ENCODE measurements at regions not wholly inside any gene's neighbourhood (a gene's known extent, or its start where the extent isn't known, plus 50 kb on each side); places are given as distances from the start of the nearest gene placed in this dataset.

- FAIRE-seq: no peak
- Histone ChIP-seq H3K4me1 (ENCODE audit: control insufficient read depth, extremely low read depth, insufficient read depth, low read length) (no peaks in the 10 kb centered on the region), H3K36me3 (ENCODE audit: control insufficient read depth in 2 of 2, extremely low read depth in 1 of 2, insufficient read depth in 2 of 2, low read length in 2 of 2) (no peaks in the 10 kb centered on the region), H4K20me1 (ENCODE audit: control insufficient read depth, extremely low read depth, insufficient read depth, low read length) (no peaks in the 10 kb centered on the region), H3K9ac (ENCODE audit: control insufficient read depth, extremely low read depth, insufficient read depth, low read length) (no peak overlapping the region), H3K79me2 (ENCODE audit: control insufficient read depth, insufficient read depth, low read length) (no peaks in the 10 kb centered on the region), H2AFZ (ENCODE audit: control insufficient read depth, low read length) (no peak overlapping the region), H3K9me3 (ENCODE audit: control insufficient read depth, low read depth, low read length) (no peaks in the 10 kb centered on the region), H3K9me1 (ENCODE audit: control insufficient read depth, extremely low read depth, insufficient read depth, low read length) (no peaks in the 10 kb centered on the region), H3K4me3 (ENCODE audit: control insufficient read depth in 2 of 3, extremely low read depth in 1 of 3, insufficient read depth in 2 of 3, low read depth in 1 of 3, low read length in 3 of 3) (no peak overlapping the region), H3K27me3 (ENCODE audit: control insufficient read depth, extremely low read depth, insufficient read depth, low read length) (no peaks in the 10 kb centered on the region), H3K4me2 (ENCODE audit: control insufficient read depth, extremely low read depth, insufficient read depth, low read depth, low read length) (no peak overlapping the region), H3K27ac (ENCODE audit: control insufficient read depth, insufficient read depth, low read length) (no peak overlapping the region)
- dilution Hi-C loops (cut with MboI; ENCODE audit: extremely low pct_ligation_motif_present, low sequenced_read_pairs): no loop called here
- no peak for TF ChIP-seq EZH2 (IDR thresholded peaks at IDR 0.05; ENCODE audit: low read length)
- TF ChIP-seq, protein P1, sequence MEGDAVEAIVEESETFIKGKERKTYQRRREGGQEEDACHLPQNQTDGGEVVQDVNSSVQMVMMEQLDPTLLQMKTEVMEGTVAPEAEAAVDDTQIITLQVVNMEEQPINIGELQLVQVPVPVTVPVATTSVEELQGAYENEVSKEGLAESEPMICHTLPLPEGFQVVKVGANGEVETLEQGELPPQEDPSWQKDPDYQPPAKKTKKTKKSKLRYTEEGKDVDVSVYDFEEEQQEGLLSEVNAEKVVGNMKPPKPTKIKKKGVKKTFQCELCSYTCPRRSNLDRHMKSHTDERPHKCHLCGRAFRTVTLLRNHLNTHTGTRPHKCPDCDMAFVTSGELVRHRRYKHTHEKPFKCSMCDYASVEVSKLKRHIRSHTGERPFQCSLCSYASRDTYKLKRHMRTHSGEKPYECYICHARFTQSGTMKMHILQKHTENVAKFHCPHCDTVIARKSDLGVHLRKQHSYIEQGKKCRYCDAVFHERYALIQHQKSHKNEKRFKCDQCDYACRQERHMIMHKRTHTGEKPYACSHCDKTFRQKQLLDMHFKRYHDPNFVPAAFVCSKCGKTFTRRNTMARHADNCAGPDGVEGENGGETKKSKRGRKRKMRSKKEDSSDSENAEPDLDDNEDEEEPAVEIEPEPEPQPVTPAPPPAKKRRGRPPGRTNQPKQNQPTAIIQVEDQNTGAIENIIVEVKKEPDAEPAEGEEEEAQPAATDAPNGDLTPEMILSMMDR (optimal IDR thresholded peaks at IDR 0.05 in 1 of 3, IDR thresholded peaks at IDR 0.05 in 1 of 3, conservative IDR thresholded peaks at IDR 0.05 in 1 of 3; ENCODE audit: extremely low read depth in 1 of 3, insufficient read depth in 2 of 3, low read length in 3 of 3): no peak
- DNase-seq (ENCODE audit: low read depth, low spot score): no peak
Measured at GRCh38 chr5:84885485-84886258, 501.0 kb upstream of the EDIL3 start.

- Histone ChIP-seq H3K27me3 (ENCODE audit: control insufficient read depth, extremely low read depth, insufficient read depth, low read length) (no peaks in the 10 kb centered on the region), H3K36me3 (ENCODE audit: control insufficient read depth in 2 of 2, extremely low read depth in 1 of 2, insufficient read depth in 2 of 2, low read length in 2 of 2) (no peaks in the 10 kb centered on the region), H3K27ac (ENCODE audit: control insufficient read depth, insufficient read depth, low read length) (no peak overlapping the region), H3K9me1 (ENCODE audit: control insufficient read depth, extremely low read depth, insufficient read depth, low read length) (no peaks in the 10 kb centered on the region), H3K4me3 (ENCODE audit: control insufficient read depth in 2 of 3, extremely low read depth in 1 of 3, insufficient read depth in 2 of 3, low read depth in 1 of 3, low read length in 3 of 3) (no peak overlapping the region), H3K9ac (ENCODE audit: control insufficient read depth, extremely low read depth, insufficient read depth, low read length) (no peak overlapping the region), H3K79me2 (ENCODE audit: control insufficient read depth, insufficient read depth, low read length) (no peaks in the 10 kb centered on the region), H3K9me3 (ENCODE audit: control insufficient read depth, low read depth, low read length) (no peaks in the 10 kb centered on the region), H2AFZ (ENCODE audit: control insufficient read depth, low read length) (no peak overlapping the region), H3K4me2 (ENCODE audit: control insufficient read depth, extremely low read depth, insufficient read depth, low read depth, low read length) (no peak overlapping the region), H3K4me1 (ENCODE audit: control insufficient read depth, extremely low read depth, insufficient read depth, low read length) (no peaks in the 10 kb centered on the region), H4K20me1 (ENCODE audit: control insufficient read depth, extremely low read depth, insufficient read depth, low read length) (no peaks in the 10 kb centered on the region)
- DNase-seq (ENCODE audit: low read depth, low spot score) (no peak), FAIRE-seq (no peak)
- dilution Hi-C loops (cut with MboI; ENCODE audit: extremely low pct_ligation_motif_present, low sequenced_read_pairs): no loop called here
- no peak for TF ChIP-seq EZH2 (IDR thresholded peaks at IDR 0.05; ENCODE audit: low read length)
- TF ChIP-seq, protein P1 (optimal IDR thresholded peaks at IDR 0.05 in 1 of 3, IDR thresholded peaks at IDR 0.05 in 1 of 3, conservative IDR thresholded peaks at IDR 0.05 in 1 of 3; ENCODE audit: extremely low read depth in 1 of 3, insufficient read depth in 2 of 3, low read length in 3 of 3): no peak
Measured at GRCh38 chr5:84881737-84882136, 497.1 kb upstream of the EDIL3 start.
